H1 (cell line): ENCODE measurements at regions not wholly inside any gene's neighbourhood (a gene's known extent, or its start where the extent isn't known, plus 50 kb on each side); places are given as distances from the start of the nearest gene placed in this dataset.

Experiments
- CTCF ChIA-PET: fragments of 300-600 bp; sonication (Branson Sonifier 250); formaldehyde crosslinking; loops from one replicate; lab custom pipeline; 2021; ENCODE audit not compliant: partially characterized antibody; lab: Charles Lee
- POLR2A ChIA-PET: fragments of 300-600 bp; sonication (Branson Sonifier 250); formaldehyde crosslinking; loops from one replicate; lab custom pipeline; 2021; ENCODE audit warnings: inconsistent platforms; ENCODE audit not compliant: partially characterized antibody; lab: Charles Lee
- DNase-seq, 2 experiments: peaks; one replicate each; pipeline versions ENCODE4 v3.0.0 to v3.0.0-alpha.2; 2010 to 2022; ENCODE audit warnings: low spot score in 2 of 2, low read depth in 1 of 2, mixed read lengths in 1 of 2
- FAIRE-seq: peaks from 2 replicates; lab custom pipeline; 2011; peaks lifted over from hg19 to GRCh38; lab: Jason Lieb, UNC
- H2AFZ ChIP-seq: 2 replicates; pipeline ENCODE4 v1.8.1; 2012; ENCODE audit warnings: low read length, inconsistent platforms
- H2AK5ac ChIP-seq: 2 replicates; pipeline ENCODE4 v1.6.1; 2013; ENCODE audit warnings: low read depth, low read length
- H2BK120ac ChIP-seq: replicated peaks from 2 replicates; pipeline ENCODE3; 2013; ENCODE audit warnings: low read depth, low read length, inconsistent platforms
- H2BK12ac ChIP-seq: 2 replicates; pipeline ENCODE4 v1.6.1; 2013; ENCODE audit warnings: low read depth, low read length
- H2BK15ac ChIP-seq: 2 replicates; pipeline ENCODE4 v1.6.1; 2013; ENCODE audit warnings: low read length
- H2BK20ac ChIP-seq: 2 replicates; pipeline ENCODE4 v1.6.1; 2013; ENCODE audit warnings: low read length
- H2BK5ac ChIP-seq: 2 replicates; pipeline ENCODE4 v1.6.1; 2013; ENCODE audit warnings: low read depth, low read length
- H3K14ac ChIP-seq: 2 replicates; pipeline ENCODE4 v1.6.1; 2013; ENCODE audit warnings: inconsistent platforms; ENCODE audit not compliant: insufficient read length
- H3K18ac ChIP-seq: 2 replicates; pipeline ENCODE4 v1.6.1; 2013; ENCODE audit warnings: low read length; ENCODE audit errors: extremely low read depth
- H3K23ac ChIP-seq: 2 replicates; pipeline ENCODE4 v1.6.1; 2013; ENCODE audit warnings: inconsistent platforms; ENCODE audit not compliant: insufficient read length
- H3K23me2 ChIP-seq: 2 replicates; pipeline ENCODE4 v1.6.1; 2013; ENCODE audit warnings: low read depth, low read length
- H3K27ac ChIP-seq: 2 replicates; pipeline ENCODE4 v1.6.1; 2011; ENCODE audit warnings: low read depth, low read length, inconsistent platforms
- H3K27me3 ChIP-seq, 4 experiments: replicated peaks in 1 of 4; 1 replicate in 1 of 4; 2 replicates in 3 of 4; pipeline versions ENCODE4 v1.6.1 to v1.8.1; 2011 to 2013; ENCODE audit warnings: low read length in 3 of 4, mild to moderate bottlenecking in 3 of 4, inconsistent platforms in 2 of 4, mixed read lengths in 2 of 4, moderate library complexity in 1 of 4; ENCODE audit not compliant: control insufficient read depth in 3 of 4, insufficient read depth in 3 of 4; ENCODE audit errors: extremely low read depth in 1 of 4
- H3K36me3 ChIP-seq, 4 experiments: 2 replicates each; pipeline versions ENCODE4 v1.6.1 to v1.8.1; 2011 to 2013; ENCODE audit warnings: mild to moderate bottlenecking in 4 of 4, low read length in 3 of 4, moderate library complexity in 2 of 4, control low read depth in 1 of 4, inconsistent platforms in 1 of 4; ENCODE audit not compliant: insufficient read depth in 4 of 4, control insufficient read depth in 2 of 4
- H3K4ac ChIP-seq: replicated peaks from 2 replicates; pipeline ENCODE3; 2013; ENCODE audit warnings: low read length, low read depth, mixed read lengths, inconsistent platforms; ENCODE audit not compliant: insufficient read length
- H3K4me1 ChIP-seq, 4 experiments: replicated peaks in 1 of 4; 1 replicate in 1 of 4; 2 replicates in 3 of 4; pipeline versions ENCODE4 v1.6.1 to v1.8.1; 2011 to 2013; ENCODE audit warnings: low read length in 3 of 4, inconsistent platforms in 2 of 4, mixed read lengths in 1 of 4; ENCODE audit not compliant: insufficient read depth in 4 of 4, control insufficient read depth in 3 of 4
- H3K4me2 ChIP-seq, 2 experiments: 2 replicates each; pipeline versions ENCODE4 v1.6.1 to v1.8.1; 2011 to 2013; ENCODE audit warnings: low read depth in 2 of 2, low read length in 2 of 2, control low read depth in 1 of 2, inconsistent platforms in 1 of 2, mild to moderate bottlenecking in 1 of 2; ENCODE audit not compliant: insufficient read depth in 1 of 2
- H3K4me3 ChIP-seq, 4 experiments: fragments of 200-600, 300-600 bp in 1 of 4; sonication (generic), shearing (Covaris generic), sonication (Bioruptor Twin) in 1 of 4; 2 replicates each; pipeline versions ENCODE4 v1.5.1 to v1.8.1; 2011 to 2016; ENCODE audit warnings: low read length in 4 of 4, low read depth in 3 of 4, control low read depth in 2 of 4, inconsistent platforms in 2 of 4, mild to moderate bottlenecking in 2 of 4, mixed read lengths in 1 of 4, moderate library complexity in 1 of 4; ENCODE audit not compliant: insufficient read depth in 2 of 4; ENCODE audit errors: extremely low read depth in 1 of 4
- H3K56ac ChIP-seq: replicated peaks from 2 replicates; pipeline ENCODE3; 2013; ENCODE audit warnings: low read depth, mild to moderate bottlenecking, mixed read lengths, low read length, inconsistent platforms; ENCODE audit not compliant: insufficient read length
- H3K79me1 ChIP-seq: 2 replicates; pipeline ENCODE4 v1.6.1; 2013; ENCODE audit warnings: low read depth, low read length, control low read depth
- H3K79me2 ChIP-seq, 2 experiments: 2 replicates each; pipeline versions ENCODE4 v1.6.1 to v1.8.1; 2012 to 2013; ENCODE audit warnings: low read length in 2 of 2, mild to moderate bottlenecking in 2 of 2, inconsistent platforms in 1 of 2; ENCODE audit not compliant: insufficient read depth in 2 of 2, control insufficient read depth in 1 of 2
- H3K9ac ChIP-seq, 4 experiments: replicated peaks in 1 of 4; 1 replicate in 1 of 4; 2 replicates in 3 of 4; pipeline versions ENCODE4 v1.6.1 to v1.8.1; 2011 to 2013; ENCODE audit warnings: low read depth in 3 of 4, low read length in 3 of 4, control low read depth in 2 of 4, mild to moderate bottlenecking in 2 of 4, moderate library complexity in 2 of 4, inconsistent platforms in 1 of 4; ENCODE audit errors: extremely low read depth in 1 of 4
- H3K9me3 ChIP-seq, 2 experiments: 2 replicates each; pipeline versions ENCODE4 v1.6.1 to v1.8.1; 2012 to 2013; ENCODE audit warnings: mild to moderate bottlenecking in 2 of 2, moderate library complexity in 2 of 2, control low read depth in 1 of 2, inconsistent platforms in 1 of 2, low read depth in 1 of 2, low read length in 1 of 2, mixed read lengths in 1 of 2; ENCODE audit not compliant: insufficient read depth in 2 of 2
- H4K20me1 ChIP-seq, 2 experiments: replicated peaks in 1 of 2; 2 replicates each; pipeline versions ENCODE3 to v1.8.1; 2011 to 2013; ENCODE audit warnings: inconsistent platforms in 2 of 2, low read length in 2 of 2, mild to moderate bottlenecking in 1 of 2; ENCODE audit not compliant: insufficient read depth in 2 of 2, control insufficient read depth in 1 of 2
- H4K5ac ChIP-seq: 2 replicates; pipeline ENCODE4 v1.6.1; 2013; ENCODE audit warnings: low read length, low read depth, mixed read lengths, inconsistent platforms; ENCODE audit not compliant: insufficient read length
- H4K8ac ChIP-seq: 2 replicates; pipeline ENCODE4 v1.8.0; 2013; ENCODE audit warnings: mild to moderate bottlenecking, moderate library complexity, low read length, inconsistent platforms; ENCODE audit not compliant: insufficient read depth; ENCODE audit errors: extremely low read depth
- H4K91ac ChIP-seq: replicated peaks from 2 replicates; pipeline ENCODE3; 2013; ENCODE audit warnings: low read length, mixed read lengths, inconsistent platforms; ENCODE audit not compliant: insufficient read length
- CHD2 ChIP-seq: IDR thresholded peaks from 2 replicates; pipeline ENCODE4 v1.6.1; 2012; ENCODE audit warnings: low read length, improper control_type of control experiment
- JUND ChIP-seq: IDR thresholded peaks from 2 replicates; pipeline ENCODE4 v1.6.1; 2011; ENCODE audit warnings: mild to moderate bottlenecking, improper control_type of control experiment, low read length
- POU5F1 ChIP-seq: IDR thresholded peaks from 2 replicates; pipeline ENCODE4 v1.6.1; 2011; ENCODE audit warnings: low read depth, mild to moderate bottlenecking, low read length, moderate library complexity
- USF2 ChIP-seq: IDR thresholded peaks from 2 replicates; pipeline ENCODE4 v1.6.1; 2011; ENCODE audit warnings: low read length, improper control_type of control experiment
- WGBS, 2 experiments: shearing (Covaris generic) in 1 of 2; methylation state at CpG; one replicate each; pipeline versions ENCODE4 v1.1.6 to v1.1.7; 2013 to 2015; ENCODE audit warnings: low lambda C conversion rate in 2 of 2, mixed read lengths in 2 of 2, inconsistent platforms in 1 of 2, low coverage in 1 of 2, missing lambda C conversion rate in 1 of 2; ENCODE audit not compliant: insufficient replicate concordance in 2 of 2, insufficient coverage in 1 of 2, insufficient read length in 1 of 2; ENCODE audit errors: extremely low coverage in 1 of 2, missing lambda C conversion rate in 1 of 2; 5-methylcytosine and 5-hydroxymethylcytosine counted together

GRCh38 chr19:28869459-28869858 lies 343.5 kb downstream of the UQCRFS1 start:
- H3K9ac ChIP-seq, result no peak overlapping the region
- H3K27me3 ChIP-seq, result no peaks in the 10 kb centered on the region
- FAIRE-seq, result no peak
- TF ChIP-seq POU5F1, result no peak
- TF ChIP-seq CHD2, result no peak
- no peak for TF ChIP-seq USF2
- no peak for TF ChIP-seq JUND

More at GRCh38 chr19:28869459-28869858, 343.5 kb downstream of the UQCRFS1 start:
- Histone ChIP-seq H3K79me1 (no peaks in the 10 kb centered on the region), H3K36me3 (no peaks in the 10 kb centered on the region), H2BK15ac (no peak overlapping the region), H2AFZ (no peak overlapping the region), H3K23me2 (no peaks in the 10 kb centered on the region), H3K4me2 (no peak overlapping the region), H4K8ac (no peak overlapping the region), H2BK120ac (no peak overlapping the region), H4K91ac (no peak overlapping the region), H3K23ac (no peak overlapping the region), H4K20me1 (no peaks in the 10 kb centered on the region), H4K5ac (no peak overlapping the region), H3K9me3 (no peaks in the 10 kb centered on the region; a peak in 1 of 4 replicates), H3K4ac (no peak overlapping the region), H3K14ac (no peak overlapping the region), H2BK12ac (no peak overlapping the region), H3K4me1 (no peaks in the 10 kb centered on the region), H2BK20ac (no peak overlapping the region), H3K18ac (no peak overlapping the region), H3K27ac (no peak overlapping the region), H3K79me2 (no peaks in the 10 kb centered on the region), H3K56ac (no peak overlapping the region), H3K4me3 (no peak overlapping the region), H2AK5ac (no peak overlapping the region), H2BK5ac (no peak overlapping the region)
- POLR2A ChIA-PET, result no interaction called here
- WGBS, 2 experiments, result 82% methylated on average over 5 of the region's 5 CpGs; no CpG with 5 or more reads in 1 of the 2 experiments
- DNase-seq, result no peak
- CTCF ChIA-PET, result no interaction called here
